ENCODE measurements at regions not wholly inside any gene's neighbourhood (a gene's known extent, or its start where the extent isn't known, plus 50 kb on each side); places are given as distances from the start of the nearest gene placed in this dataset.

GRCh38 chr15:47551079-47551478 lies 166.2 kb upstream of the SEMA6D start:
- Histone ChIP-seq H2AK9ac (replicated peaks; ENCODE audit: low read depth, low read length, poor library complexity) (no peak overlapping the region), H3K4me1 (ENCODE audit: control insufficient read depth, insufficient read depth, low read length) (no peaks in the 10 kb centered on the region), H3K14ac (replicated peaks; ENCODE audit: low read depth, low read length) (no peak overlapping the region), H4K5ac (ENCODE audit: low read depth, low read length) (no peak overlapping the region), H2BK120ac (ENCODE audit: low read depth, low read length) (no peak overlapping the region), H3K18ac (ENCODE audit: low read depth, low read length) (no peak overlapping the region), H2AK5ac (ENCODE audit: low read depth, low read length) (no peak overlapping the region), H3K4me2 (ENCODE audit: low read depth, low read length) (no peak overlapping the region), H3K27me3 (ENCODE audit: control insufficient read depth, insufficient read depth, low read length) (no peaks in the 10 kb centered on the region; the same call in 1 of the 2 replicates), H3K36me3 (ENCODE audit: control insufficient read depth, insufficient read depth, low read length) (no peaks in the 10 kb centered on the region), H3K4ac (ENCODE audit: low read depth, low read length) (no peak overlapping the region), H2BK20ac (ENCODE audit: low read depth, low read length) (no peak overlapping the region), H3K9me3 (ENCODE audit: control insufficient read depth, insufficient read depth, low read length) (no peaks in the 10 kb centered on the region), H3K79me1 (ENCODE audit: low read depth in 1 of 2, low read length in 2 of 2) (no peaks in the 10 kb centered on the region), H4K91ac (ENCODE audit: insufficient read depth, low read depth, low read length) (no peak overlapping the region), H3K9me1 (ENCODE audit: insufficient read depth, low read length) (no peaks in the 10 kb centered on the region), H3K27ac (ENCODE audit: insufficient read depth, low read length) (no peak overlapping the region), H2AFZ (replicated peaks; ENCODE audit: low read length, poor library complexity) (no peak overlapping the region), H2BK15ac (ENCODE audit: low read depth, low read length) (no peak overlapping the region), H3K23ac (ENCODE audit: low read depth, low read length) (no peak overlapping the region), H3K4me3 (ENCODE audit: insufficient read depth, low read depth, low read length) (no peak overlapping the region), H4K8ac (ENCODE audit: low read depth in 2 of 2, low read length in 2 of 2) (no peak overlapping the region), H3K9ac (ENCODE audit: low read depth, low read length) (no peak overlapping the region), H2BK5ac (ENCODE audit: low read depth, low read length, poor library complexity, severe bottlenecking) (no peak overlapping the region), H4K20me1 (ENCODE audit: insufficient read depth, low read length) (no peaks in the 10 kb centered on the region), H3K56ac (ENCODE audit: extremely low read depth, insufficient read depth, low read length) (no peak overlapping the region)
- no CpG with 5 or more reads among the region's 1 CpG for WGBS, 2 experiments (ENCODE audit: extremely low coverage in 2 of 2, insufficient read length in 1 of 2)
- no peak for ATAC-seq (ENCODE audit: low read depth)
- ChIA-PET CTCF (interaction anchor here (0.8 to 1.5 kb wide), 2 partner anchors 10 to 127 kb away, joined by 3 read pairs; no protein-coding TSS in a partner anchor), POLR2A (ENCODE audit: unreplicated experiment) (no interaction called here)
- TF ChIP-seq CEBPB (IDR thresholded peaks at IDR 0.05; ENCODE audit: low read depth, low read length), result no peak
- TF ChIP-seq CHD1 (IDR thresholded peaks at IDR 0.05; ENCODE audit: low read depth, low read length), result no peak
- TF ChIP-seq MAFK (IDR thresholded peaks at IDR 0.05; ENCODE audit: low read depth, low read length), result no peak
- TF ChIP-seq BHLHE40 (IDR thresholded peaks at IDR 0.05; ENCODE audit: low read depth, low read length), result no peak
- 0 out of 2 replicates have a peak, but pooled peaks have one; percentile 7 for TF ChIP-seq CTCF (conservative IDR thresholded peaks at IDR 0.05; ENCODE audit: low read depth, low read length)
- DNase-seq, result no peak
- intact Hi-C loops (cut with micrococcal nuclease), result no loop called here
- BruUV-seq (replicated peaks), result no TSS peak
- in situ Hi-C loops (cut with MboI; ENCODE audit: low sequenced_read_pairs), result no loop called here
- dilution Hi-C loops (cut with HindIII; ENCODE audit: low sequenced_read_pairs, unreplicated experiment), result no loop called here

Data from IMR-90 (cell line).